Activated B cell treated with CpG ODN at 0.5 μM for 24 hours (primary cell): ENCODE measurements at regions not wholly inside any gene's neighbourhood (a gene's known extent, or its start where the extent isn't known, plus 50 kb on each side); places are given as distances from the start of the nearest gene placed in this dataset.
"Not testable (repeated sequence)": the region's sequence is repeated elsewhere in the genome, so short reads cannot be mapped to it uniquely, and the experiment has no call there.

Source experiments
- ATAC-seq: fragments of 200-7000 bp; cut with Tn5 transposase; one replicate; pipeline ENCODE4 v1.10.0; 2021; ENCODE audit warnings: low read depth, mild to moderate bottlenecking, moderate library complexity
- CTCF ChIA-PET: fragments of 350-600 bp; sonication (Branson Sonifier 250); formaldehyde crosslinking; loops from one replicate; lab custom pipeline; 2021; ENCODE audit warnings: antibody characterized with exemption; lab: Charles Lee
- POLR2A ChIA-PET: fragments of 350-600 bp; sonication (Branson Sonifier 250); formaldehyde crosslinking; loops from one replicate; lab custom pipeline; 2021; ENCODE audit warnings: antibody characterized with exemption; lab: Charles Lee
- DNase-seq: peaks from one replicate; pipeline ENCODE4 v3.0.0; 2022
- H3K27ac Mint-ChIP-seq: one replicate; pipeline ENCODE4 v1.8.0; 2020; ENCODE audit warnings: mixed read lengths
- H3K27me3 Mint-ChIP-seq: one replicate; pipeline ENCODE4 v1.8.0; 2021; ENCODE audit warnings: mixed read lengths
- H3K36me3 Mint-ChIP-seq: one replicate; pipeline ENCODE4 v1.8.0; 2021; ENCODE audit warnings: low read depth, mixed read lengths
- H3K4me1 Mint-ChIP-seq: one replicate; pipeline ENCODE4 v1.8.0; 2021; ENCODE audit warnings: mixed read lengths
- H3K4me3 Mint-ChIP-seq: one replicate; pipeline ENCODE4 v1.8.0; 2020; ENCODE audit warnings: mild to moderate bottlenecking, mixed read lengths
- H3K9me3 Mint-ChIP-seq: one replicate; pipeline ENCODE4 v1.8.0; 2020; ENCODE audit warnings: mixed read lengths
- intact Hi-C: fragments of 100-400 bp; cut with micrococcal nuclease; formaldehyde crosslinking; loops from one replicate; pipeline ENCODE4 v1.15.1; 2024
- TF ChIP-seq, protein P1 (sequence below): fragments of 200-600 bp; IDR thresholded peaks from one replicate; pipeline ENCODE4 v1.8.0; 2022; ENCODE audit warnings: antibody characterized with exemption, mild to moderate bottlenecking

DNA sequence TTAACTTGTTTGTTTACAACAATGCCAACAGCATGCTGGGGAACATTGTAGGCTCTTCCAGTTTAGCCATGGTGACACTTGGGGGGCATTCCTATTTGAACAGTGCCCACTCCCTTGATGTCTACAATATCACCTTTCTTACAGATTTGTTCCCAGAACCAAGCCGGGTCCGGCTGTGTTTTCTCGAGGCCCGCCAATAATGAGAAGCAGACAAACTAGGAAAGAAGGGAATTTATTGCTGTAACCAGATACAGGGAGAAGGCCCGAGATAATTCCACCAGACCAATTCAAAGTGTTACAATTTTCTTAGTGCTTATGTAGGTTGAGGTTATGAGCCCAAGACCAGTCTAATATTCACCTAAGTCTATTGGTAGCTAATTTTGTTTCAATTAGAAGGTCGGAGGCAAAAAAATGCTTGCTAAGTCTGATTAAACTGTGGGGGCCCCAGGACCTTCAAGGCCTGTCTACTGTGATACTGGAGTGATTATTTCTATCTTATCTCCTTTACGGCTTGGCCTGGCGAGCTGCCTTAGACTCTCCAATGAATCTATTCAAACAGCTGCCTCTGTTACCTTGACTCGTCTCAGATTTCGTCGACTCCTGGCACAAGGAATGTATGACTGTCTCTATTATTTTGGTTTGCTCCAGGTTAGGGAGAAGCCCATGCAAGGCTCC is 59.1 kb upstream of the PSME4 start:
- TF ChIP-seq, protein P1, sequence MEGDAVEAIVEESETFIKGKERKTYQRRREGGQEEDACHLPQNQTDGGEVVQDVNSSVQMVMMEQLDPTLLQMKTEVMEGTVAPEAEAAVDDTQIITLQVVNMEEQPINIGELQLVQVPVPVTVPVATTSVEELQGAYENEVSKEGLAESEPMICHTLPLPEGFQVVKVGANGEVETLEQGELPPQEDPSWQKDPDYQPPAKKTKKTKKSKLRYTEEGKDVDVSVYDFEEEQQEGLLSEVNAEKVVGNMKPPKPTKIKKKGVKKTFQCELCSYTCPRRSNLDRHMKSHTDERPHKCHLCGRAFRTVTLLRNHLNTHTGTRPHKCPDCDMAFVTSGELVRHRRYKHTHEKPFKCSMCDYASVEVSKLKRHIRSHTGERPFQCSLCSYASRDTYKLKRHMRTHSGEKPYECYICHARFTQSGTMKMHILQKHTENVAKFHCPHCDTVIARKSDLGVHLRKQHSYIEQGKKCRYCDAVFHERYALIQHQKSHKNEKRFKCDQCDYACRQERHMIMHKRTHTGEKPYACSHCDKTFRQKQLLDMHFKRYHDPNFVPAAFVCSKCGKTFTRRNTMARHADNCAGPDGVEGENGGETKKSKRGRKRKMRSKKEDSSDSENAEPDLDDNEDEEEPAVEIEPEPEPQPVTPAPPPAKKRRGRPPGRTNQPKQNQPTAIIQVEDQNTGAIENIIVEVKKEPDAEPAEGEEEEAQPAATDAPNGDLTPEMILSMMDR = no peak
- no peak overlapping the region for H3K27ac Mint-ChIP-seq
- no peak overlapping the region for H3K4me3 Mint-ChIP-seq
- H3K27me3 Mint-ChIP-seq = no peaks in the 10 kb centered on the region
- DNase-seq (no peak), ATAC-seq (no peak)
- intact Hi-C loops = no loop called here
- H3K36me3 Mint-ChIP-seq = peaks cover 10% of the 10 kb centered on the region
- no peaks in the 10 kb centered on the region for H3K4me1 Mint-ChIP-seq
- CTCF ChIA-PET = no interaction called here
- POLR2A ChIA-PET = interaction anchor here (0.5 kb wide), 1 partner anchor 40 kb away, joined by 3 read pairs; no protein-coding TSS in a partner anchor
- peaks cover 2% of the 10 kb centered on the region for H3K9me3 Mint-ChIP-seq

DNA sequence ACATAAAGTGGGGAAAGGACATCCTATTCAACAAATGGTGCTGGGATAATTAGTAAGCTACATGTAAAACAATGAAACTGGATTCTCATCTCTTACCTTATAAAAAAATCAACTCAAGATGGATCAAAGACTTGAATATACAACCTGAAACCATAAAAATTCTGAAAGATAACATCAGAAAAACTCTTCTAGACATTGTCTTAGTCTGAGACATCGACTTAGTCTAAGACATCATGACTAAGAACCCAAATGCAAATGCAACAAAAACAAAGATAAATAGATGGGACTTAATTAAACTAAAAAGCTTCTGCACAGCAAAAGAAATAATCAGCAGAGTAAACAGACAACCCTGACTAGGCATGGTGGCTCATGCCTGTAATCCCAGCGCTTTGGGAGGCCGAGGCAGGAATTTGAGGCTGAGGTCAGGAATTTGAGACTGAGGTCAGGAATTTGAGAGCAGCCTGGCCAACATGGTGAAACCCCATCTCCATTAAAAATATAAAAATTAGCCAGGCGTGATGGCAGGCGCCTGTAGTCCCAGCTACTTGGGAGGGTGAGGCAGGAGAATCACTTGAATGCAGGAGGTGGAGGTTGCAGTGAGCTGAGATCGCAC is 54.8 kb upstream of the PSME4 start:
- H3K27me3 Mint-ChIP-seq, H3K4me1 Mint-ChIP-seq, H3K4me3 Mint-ChIP-seq, CTCF ChIA-PET, ATAC-seq, H3K9me3 Mint-ChIP-seq, DNase-seq, intact Hi-C loops, H3K27ac Mint-ChIP-seq: not testable (repeated sequence)
- peaks cover 22% of the 10 kb centered on the region for H3K36me3 Mint-ChIP-seq
- POLR2A ChIA-PET = interaction anchor here (0.6 kb wide), 1 partner anchor 1585 kb away, joined by 3 read pairs; no protein-coding TSS in a partner anchor

DNA sequence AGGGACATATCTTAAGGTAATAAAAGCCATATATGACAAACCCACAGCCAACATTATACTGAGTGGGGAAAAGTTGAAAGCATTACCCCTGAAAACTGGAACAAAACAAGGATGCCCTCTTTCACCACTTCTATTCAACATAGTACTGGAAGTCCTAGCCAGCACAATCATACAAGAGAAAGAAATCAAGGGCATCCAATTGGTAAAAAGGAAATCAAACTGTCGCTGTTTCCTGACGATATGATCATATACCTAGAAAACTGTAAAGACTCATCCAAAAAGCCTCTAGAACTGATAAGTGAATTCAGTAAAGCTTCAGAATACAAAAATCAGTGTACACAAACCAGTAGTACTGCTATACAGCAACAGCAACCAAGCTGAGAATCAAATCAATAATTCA is 53.8 kb upstream of the PSME4 start:
- Mint-ChIP-seq H3K4me3 (no peak overlapping the region), H3K4me1 (no peaks in the 10 kb centered on the region), H3K27ac (no peak overlapping the region), H3K9me3 (peaks cover 9% of the 10 kb centered on the region), H3K27me3 (no peaks in the 10 kb centered on the region), H3K36me3 (peaks cover 22% of the 10 kb centered on the region)
- DNase-seq = no peak
- intact Hi-C loops = no loop called here
- POLR2A ChIA-PET = no interaction called here
- CTCF ChIA-PET = no interaction called here
- TF ChIP-seq, protein P1 = no peak
- no peak for ATAC-seq

DNA sequence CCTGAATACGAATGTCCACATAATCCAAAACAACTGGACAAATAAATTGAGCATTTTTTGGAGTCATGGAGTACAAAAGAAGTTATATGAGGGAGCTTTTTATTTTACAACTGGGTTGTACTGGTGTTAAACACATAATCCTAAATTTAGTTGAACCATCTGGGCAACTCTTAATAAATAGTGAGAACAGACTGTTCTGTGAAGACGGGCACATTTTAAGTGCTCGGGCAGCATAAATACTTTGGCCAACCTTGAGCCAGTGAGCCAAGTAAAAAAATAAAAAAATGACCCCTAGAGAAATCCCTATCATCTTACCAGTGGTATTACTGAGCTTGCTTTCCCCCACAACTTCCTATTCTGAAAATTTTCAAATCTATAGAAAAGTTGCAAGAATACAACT is 50.9 kb upstream of the PSME4 start:
- Mint-ChIP-seq H3K4me3 (no peak overlapping the region), H3K4me1 (no peaks in the 10 kb centered on the region), H3K27ac (no peak overlapping the region), H3K27me3 (no peaks in the 10 kb centered on the region), H3K9me3 (peaks cover 9% of the 10 kb centered on the region), H3K36me3 (peaks cover 33% of the 10 kb centered on the region)
- ATAC-seq = no peak
- POLR2A ChIA-PET = no interaction called here
- DNase-seq = no peak
- intact Hi-C loops = no loop called here
- TF ChIP-seq, protein P1 = no peak
- CTCF ChIA-PET = no interaction called here

DNA sequence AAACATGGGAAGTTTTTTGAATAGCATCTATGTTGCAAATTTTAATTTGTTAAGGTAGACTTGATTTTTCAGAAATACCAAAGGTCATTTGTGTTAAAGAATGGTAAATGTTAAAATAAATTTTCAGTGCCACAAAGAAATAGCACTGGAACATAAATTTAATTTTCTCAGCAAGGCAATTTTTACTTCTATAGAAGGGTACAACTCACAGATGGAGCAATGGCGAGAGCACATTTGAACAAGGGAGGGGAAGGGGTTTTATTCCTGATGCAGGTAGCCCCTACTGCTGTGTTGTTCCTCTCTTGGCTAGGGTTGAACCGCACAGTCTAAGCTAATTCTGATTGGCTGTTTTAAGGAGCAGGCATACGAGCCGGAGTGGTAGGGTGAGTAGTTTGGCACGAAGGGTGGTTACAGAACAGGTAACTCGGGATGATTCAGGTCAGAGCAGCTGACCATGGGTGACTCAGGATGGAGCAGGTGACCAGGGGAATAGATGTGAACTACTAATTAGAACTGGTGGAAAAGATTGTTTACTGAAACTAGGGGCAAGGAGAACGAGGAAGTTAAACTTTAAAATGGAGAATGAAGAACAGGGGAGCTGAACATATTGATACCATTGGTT is 50.1 kb upstream of the PSME4 start:
- no peak for DNase-seq
- Mint-ChIP-seq H3K4me1 (peaks cover 2% of the 10 kb centered on the region), H3K36me3 (peaks cover 33% of the 10 kb centered on the region), H3K27me3 (no peaks in the 10 kb centered on the region), H3K27ac (no peak overlapping the region), H3K4me3 (no peak overlapping the region), H3K9me3 (peaks cover 9% of the 10 kb centered on the region)
- CTCF ChIA-PET = no interaction called here
- intact Hi-C loops = no loop called here
- TF ChIP-seq, protein P1 = no peak
- POLR2A ChIA-PET = interaction anchor here (1.1 kb wide), 1 partner anchor 50 kb away, joined by 4 read pairs; the partner anchor contains the start of gene PSME4
- ATAC-seq = no peak
